Ascending aorta (tissue), 2 donors: ENCODE measurements at regions not wholly inside any gene's neighbourhood (a gene's known extent, or its start where the extent isn't known, plus 50 kb on each side); places are given as distances from the start of the nearest gene placed in this dataset.

Source experiments
- DNase-seq, 2 donors: peaks; one replicate each; pipeline ENCODE4 v3.0.0-alpha.2; 2019; ENCODE audit warnings: low spot score in 2 of 2
- H3K27ac ChIP-seq, 2 donors: fragments of 200-600 bp; sonication (generic); one replicate each; pipeline ENCODE4 v1.5.1; 2016 to 2017; ENCODE audit warnings: mild to moderate bottlenecking in 1 of 2
- H3K27me3 ChIP-seq: fragments of 200-600 bp; sonication (generic); one replicate; pipeline ENCODE4 v1.5.1; 2017
- H3K36me3 ChIP-seq, 2 donors: fragments of 200-600 bp; sonication (generic); one replicate each; pipeline ENCODE4 v1.5.1; 2016
- H3K4me1 ChIP-seq, 2 donors: fragments of 200-600 bp; sonication (generic); one replicate each; pipeline ENCODE4 v1.5.1; 2016 to 2017; ENCODE audit warnings: mild to moderate bottlenecking in 1 of 2
- H3K4me3 ChIP-seq, 2 donors: fragments of 200-600 bp; sonication (generic); one replicate each; pipeline ENCODE4 v1.5.1; 2016 to 2017; ENCODE audit warnings: mild to moderate bottlenecking in 1 of 2
- H3K9me3 ChIP-seq, 2 donors: fragments of 200-600 bp; sonication (generic); one replicate each; pipeline ENCODE4 v1.5.1; 2016
- intact Hi-C: fragments of 100-400 bp; cut with DNase I; formaldehyde crosslinking; loops from one replicate; pipeline ENCODE4 v1.15.1; 2023
- TF ChIP-seq, protein P1 (sequence below), 3 experiments: fragments of 200-600 bp in 2 of 3; fragments of 450-650 bp in 1 of 3; sonication (generic) in 2 of 3; IDR thresholded peaks; one replicate each; pipeline ENCODE4 v1.5.1; 2016 to 2019; ENCODE audit warnings: antibody characterized with exemption in 3 of 3, mild to moderate bottlenecking in 1 of 3, moderate library complexity in 1 of 3

DNA sequence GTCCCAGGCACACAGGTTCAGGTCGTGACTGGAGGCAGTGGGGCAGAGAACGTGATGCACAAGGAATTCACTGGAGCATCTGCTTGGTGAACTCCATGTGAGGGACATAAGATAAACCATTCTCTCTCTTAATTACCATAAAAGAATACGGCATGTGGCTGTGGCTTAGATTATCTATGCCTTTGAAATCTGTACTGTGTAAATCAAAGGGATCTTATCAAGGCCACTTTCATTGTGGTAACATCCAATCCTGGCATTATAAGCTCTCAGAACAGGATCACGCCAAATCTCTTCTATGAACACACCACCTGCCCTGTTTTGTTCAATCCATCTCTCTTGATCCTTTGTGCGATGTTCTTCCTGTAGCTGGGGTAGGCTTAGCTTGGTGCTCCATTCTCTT is 192.3 kb downstream of the SPATA18 start:
- Histone ChIP-seq H3K27ac (no peak overlapping the region), H3K36me3 (no peaks in the 10 kb centered on the region), H3K27me3 (no peaks in the 10 kb centered on the region), H3K9me3 (no peaks in the 10 kb centered on the region), H3K4me1 (no peaks in the 10 kb centered on the region), H3K4me3 (no peak overlapping the region)
- no peak for DNase-seq
- TF ChIP-seq, protein P1, sequence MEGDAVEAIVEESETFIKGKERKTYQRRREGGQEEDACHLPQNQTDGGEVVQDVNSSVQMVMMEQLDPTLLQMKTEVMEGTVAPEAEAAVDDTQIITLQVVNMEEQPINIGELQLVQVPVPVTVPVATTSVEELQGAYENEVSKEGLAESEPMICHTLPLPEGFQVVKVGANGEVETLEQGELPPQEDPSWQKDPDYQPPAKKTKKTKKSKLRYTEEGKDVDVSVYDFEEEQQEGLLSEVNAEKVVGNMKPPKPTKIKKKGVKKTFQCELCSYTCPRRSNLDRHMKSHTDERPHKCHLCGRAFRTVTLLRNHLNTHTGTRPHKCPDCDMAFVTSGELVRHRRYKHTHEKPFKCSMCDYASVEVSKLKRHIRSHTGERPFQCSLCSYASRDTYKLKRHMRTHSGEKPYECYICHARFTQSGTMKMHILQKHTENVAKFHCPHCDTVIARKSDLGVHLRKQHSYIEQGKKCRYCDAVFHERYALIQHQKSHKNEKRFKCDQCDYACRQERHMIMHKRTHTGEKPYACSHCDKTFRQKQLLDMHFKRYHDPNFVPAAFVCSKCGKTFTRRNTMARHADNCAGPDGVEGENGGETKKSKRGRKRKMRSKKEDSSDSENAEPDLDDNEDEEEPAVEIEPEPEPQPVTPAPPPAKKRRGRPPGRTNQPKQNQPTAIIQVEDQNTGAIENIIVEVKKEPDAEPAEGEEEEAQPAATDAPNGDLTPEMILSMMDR (IDR thresholded peaks at IDR 0.05), result no peak
- intact Hi-C loops, result no loop called here

DNA sequence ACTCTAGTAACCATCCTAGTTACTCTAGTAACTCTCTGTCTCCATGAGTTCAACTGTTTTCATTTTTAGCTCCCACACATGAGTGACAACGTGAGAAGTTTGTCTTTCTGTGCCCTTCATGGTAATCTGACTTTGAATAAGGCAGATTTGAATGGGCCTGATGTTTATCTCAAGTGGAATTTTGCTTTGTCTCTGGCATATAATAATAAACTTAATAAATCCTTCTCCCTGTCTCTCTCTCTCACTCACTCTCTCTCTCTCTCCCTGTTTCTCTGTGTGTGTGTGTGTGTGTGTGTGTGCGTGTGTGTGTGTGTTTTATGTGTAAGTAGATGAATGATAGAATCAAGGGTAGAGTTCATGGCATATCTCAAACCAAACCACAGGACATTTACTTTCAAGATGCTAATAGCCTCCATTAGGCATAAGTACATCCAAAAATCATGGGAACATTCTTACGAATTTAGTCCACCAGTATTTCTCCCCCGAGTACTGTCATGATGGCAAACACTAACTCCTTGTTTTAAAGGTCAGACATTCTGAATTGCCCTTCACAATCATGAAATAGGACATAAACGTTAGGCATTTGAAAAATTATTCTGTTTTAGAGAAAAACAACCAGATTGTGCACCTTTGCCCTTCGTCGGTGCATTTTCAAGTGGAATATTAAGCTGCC is 193.1 kb downstream of the SPATA18 start:
- TF ChIP-seq, protein P1 (IDR thresholded peaks at IDR 0.05), result no peak

DNA sequence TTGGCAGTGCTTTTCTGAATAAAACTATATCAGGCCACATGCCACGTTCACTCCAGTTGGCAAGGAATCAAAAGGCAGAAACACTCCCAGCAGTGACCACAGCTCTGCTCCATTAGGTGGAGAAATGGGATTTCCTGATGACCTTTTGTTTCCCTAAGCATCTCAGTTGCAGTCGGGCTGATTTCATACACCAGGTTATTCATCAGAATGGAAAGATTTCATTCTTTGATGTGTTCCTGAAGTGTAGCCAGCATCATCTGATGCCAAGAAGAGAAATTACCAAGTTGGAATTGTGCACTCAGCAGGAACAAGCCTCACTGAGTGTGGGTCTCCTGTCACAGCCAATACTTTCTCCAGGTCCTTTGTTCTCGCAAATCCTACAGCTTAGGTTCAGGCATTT is 193.7 kb downstream of the SPATA18 start:
- Histone ChIP-seq H3K4me3 (no peak overlapping the region), H3K9me3 (no peaks in the 10 kb centered on the region), H3K36me3 (no peaks in the 10 kb centered on the region), H3K27me3 (no peaks in the 10 kb centered on the region), H3K4me1 (peaks cover 0 to 5% of the 10 kb centered on the region in 2 donors), H3K27ac (no peak overlapping the region)
- intact Hi-C loops, result no loop called here
- TF ChIP-seq, protein P1 (IDR thresholded peaks at IDR 0.05), result no peak
- no peak for DNase-seq

More for the DNA sequence above, 193.1 kb downstream of the SPATA18 start:
- no peak for DNase-seq
- H3K27ac ChIP-seq, result no peak overlapping the region
- intact Hi-C loops, result no loop called here
- H3K36me3 ChIP-seq, result no peaks in the 10 kb centered on the region
- no peak overlapping the region for H3K4me3 ChIP-seq
- H3K27me3 ChIP-seq, result no peaks in the 10 kb centered on the region
- no peaks in the 10 kb centered on the region for H3K4me1 ChIP-seq
- H3K9me3 ChIP-seq, result no peaks in the 10 kb centered on the region

DNA sequence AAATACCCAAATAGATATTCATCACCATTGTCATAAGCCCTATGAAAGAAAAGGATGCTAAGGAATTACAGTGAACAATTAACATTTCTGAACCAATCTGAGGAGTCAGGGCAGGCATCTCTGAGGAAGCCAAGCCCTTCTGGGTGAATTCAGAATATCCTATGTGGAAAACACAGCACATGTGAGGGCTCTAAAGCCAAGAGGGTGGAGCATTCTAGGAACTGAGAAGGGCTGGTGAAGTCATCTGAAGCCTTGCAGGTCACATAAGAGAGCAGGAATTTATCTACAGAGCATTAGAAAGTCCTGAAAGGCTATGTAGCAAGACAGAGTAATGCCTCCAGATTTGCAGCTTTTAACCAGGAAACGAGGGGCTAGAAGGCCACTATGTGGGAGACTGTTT is 195.7 kb downstream of the SPATA18 start:
- Histone ChIP-seq H3K4me1 (peaks cover 0 to 12% of the 10 kb centered on the region in 2 donors), H3K9me3 (no peaks in the 10 kb centered on the region), H3K4me3 (no peak overlapping the region), H3K27me3 (no peaks in the 10 kb centered on the region), H3K27ac (no peak overlapping the region), H3K36me3 (no peaks in the 10 kb centered on the region)
- TF ChIP-seq, protein P1 (IDR thresholded peaks at IDR 0.05), result no peak
- intact Hi-C loops, result no loop called here
- no peak for DNase-seq

DNA sequence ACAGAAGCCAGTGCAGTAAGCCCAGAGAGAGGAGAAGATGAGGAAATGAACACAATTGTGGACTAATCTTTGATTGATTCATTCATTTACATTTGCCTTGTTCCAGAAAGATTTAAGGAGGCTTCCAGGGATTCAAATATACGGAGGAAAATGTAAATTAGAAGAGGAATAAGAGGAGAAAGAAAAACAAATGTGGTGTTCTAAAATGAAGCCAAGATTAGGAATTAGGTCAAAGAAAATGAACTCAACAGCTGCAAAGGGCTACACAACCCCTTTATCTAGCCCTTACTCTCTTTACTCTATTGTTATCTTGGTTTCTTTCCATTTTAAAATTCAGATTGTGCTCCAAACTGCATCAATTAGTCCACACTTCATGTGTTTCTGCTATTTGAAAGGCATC is 196.8 kb downstream of the SPATA18 start:
- Histone ChIP-seq H3K27me3 (no peaks in the 10 kb centered on the region), H3K9me3 (no peaks in the 10 kb centered on the region), H3K36me3 (no peaks in the 10 kb centered on the region), H3K4me3 (no peak overlapping the region), H3K27ac (no peak overlapping the region), H3K4me1 (peaks cover 0 to 12% of the 10 kb centered on the region in 2 donors)
- intact Hi-C loops, result no loop called here
- no peak for DNase-seq
- TF ChIP-seq, protein P1 (IDR thresholded peaks at IDR 0.05), result no peak

DNA sequence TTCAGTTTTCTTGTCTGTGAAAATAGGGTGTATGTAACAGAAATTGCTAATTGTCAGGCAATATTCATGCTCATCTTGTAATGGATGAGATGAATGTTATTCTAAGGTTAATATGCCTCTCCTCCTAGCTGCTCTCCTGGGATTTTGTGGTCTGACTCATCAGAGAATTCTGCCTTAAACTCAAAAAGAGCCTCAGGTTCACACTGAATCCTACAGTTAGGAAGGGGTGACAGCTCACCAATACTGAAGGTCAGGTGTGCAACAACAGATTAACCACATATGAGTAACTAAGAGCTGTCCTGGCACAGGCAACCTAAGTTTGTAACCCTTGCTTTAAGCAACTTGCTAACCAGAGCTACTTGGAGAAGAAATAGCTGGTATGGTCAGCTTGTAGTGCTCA is 197.7 kb downstream of the SPATA18 start:
- H3K27ac ChIP-seq, result no peak overlapping the region
- no peaks in the 10 kb centered on the region for H3K36me3 ChIP-seq
- no peaks in the 10 kb centered on the region for H3K27me3 ChIP-seq
- peaks cover 0 to 12% of the 10 kb centered on the region in 2 donors for H3K4me1 ChIP-seq
- TF ChIP-seq, protein P1 (IDR thresholded peaks at IDR 0.05), result no peak
- intact Hi-C loops, result no loop called here
- DNase-seq, result no peak
- H3K9me3 ChIP-seq, result no peaks in the 10 kb centered on the region
- H3K4me3 ChIP-seq, result no peak overlapping the region
